DOHH2 (cell line): ENCODE measurements at regions not wholly inside any gene's neighbourhood (a gene's known extent, or its start where the extent isn't known, plus 50 kb on each side); places are given as distances from the start of the nearest gene placed in this dataset.

Source experiments
- CTCF ChIP-seq: fragments of 200-600 bp; sonication (generic); IDR thresholded peaks from one replicate; pipeline ENCODE4 v1.5.1; 2014; ENCODE audit warnings: antibody characterized with exemption, mild to moderate bottlenecking, low read depth, low read length; ENCODE audit not compliant: poor library complexity, severe bottlenecking
- EZH2phosphoT487 ChIP-seq: fragments of 200-600 bp; sonication (generic); IDR thresholded peaks from 2 replicates; pipeline ENCODE4 v1.6.1; 2017; ENCODE audit warnings: borderline replicate concordance, mild to moderate bottlenecking, antibody characterized with exemption, low read length, moderate library complexity, mixed read lengths

GRCh38 chr6:122861594-122861993, 72.5 kb downstream of the SMPDL3A start:
- no peak for TF ChIP-seq CTCF
- no peak for TF ChIP-seq EZH2phosphoT487
